ENCODE measurements at regions not wholly inside any gene's neighbourhood (a gene's known extent, or its start where the extent isn't known, plus 50 kb on each side); places are given as distances from the start of the nearest gene placed in this dataset.
"Not testable (repeated sequence)": the region's sequence is repeated elsewhere in the genome, so short reads cannot be mapped to it uniquely, and the experiment has no call there.

DNA sequence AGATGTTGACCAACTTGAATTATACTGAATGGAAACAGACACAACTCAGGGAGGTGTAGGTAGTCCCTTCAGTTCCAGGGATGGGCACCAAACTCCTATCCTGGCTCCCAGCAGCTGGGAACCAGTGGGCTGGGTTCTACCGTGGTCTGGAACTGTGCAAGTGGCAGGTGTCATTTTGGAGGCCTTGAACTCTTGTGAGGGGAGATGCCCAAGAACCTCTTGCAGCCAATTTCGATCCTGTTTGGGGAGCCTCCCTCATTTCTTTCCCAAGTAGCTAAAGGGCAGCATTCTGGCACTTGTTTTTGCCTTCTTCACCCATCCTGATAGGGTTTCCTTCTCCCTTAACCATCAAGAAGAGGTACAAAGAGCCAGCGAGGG lies 200.2 kb downstream of the ANKRD30B start:
- Histone ChIP-seq H3K36me3 (ENCODE audit: low read depth) (no peaks in the 10 kb centered on the region), H3K4me1 (ENCODE audit: low read depth) (peaks cover 9% of the 10 kb centered on the region), H3K9me3 (no peaks in the 10 kb centered on the region), H3K4me3 (no peak overlapping the region)
- DNase-seq (no peak), ATAC-seq (no peak)
- intact Hi-C loops (cut with DNase I, micrococcal nuclease) = no loop called here
- TF ChIP-seq, protein P1, sequence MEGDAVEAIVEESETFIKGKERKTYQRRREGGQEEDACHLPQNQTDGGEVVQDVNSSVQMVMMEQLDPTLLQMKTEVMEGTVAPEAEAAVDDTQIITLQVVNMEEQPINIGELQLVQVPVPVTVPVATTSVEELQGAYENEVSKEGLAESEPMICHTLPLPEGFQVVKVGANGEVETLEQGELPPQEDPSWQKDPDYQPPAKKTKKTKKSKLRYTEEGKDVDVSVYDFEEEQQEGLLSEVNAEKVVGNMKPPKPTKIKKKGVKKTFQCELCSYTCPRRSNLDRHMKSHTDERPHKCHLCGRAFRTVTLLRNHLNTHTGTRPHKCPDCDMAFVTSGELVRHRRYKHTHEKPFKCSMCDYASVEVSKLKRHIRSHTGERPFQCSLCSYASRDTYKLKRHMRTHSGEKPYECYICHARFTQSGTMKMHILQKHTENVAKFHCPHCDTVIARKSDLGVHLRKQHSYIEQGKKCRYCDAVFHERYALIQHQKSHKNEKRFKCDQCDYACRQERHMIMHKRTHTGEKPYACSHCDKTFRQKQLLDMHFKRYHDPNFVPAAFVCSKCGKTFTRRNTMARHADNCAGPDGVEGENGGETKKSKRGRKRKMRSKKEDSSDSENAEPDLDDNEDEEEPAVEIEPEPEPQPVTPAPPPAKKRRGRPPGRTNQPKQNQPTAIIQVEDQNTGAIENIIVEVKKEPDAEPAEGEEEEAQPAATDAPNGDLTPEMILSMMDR (IDR thresholded peaks at IDR 0.05) = no peak

DNA sequence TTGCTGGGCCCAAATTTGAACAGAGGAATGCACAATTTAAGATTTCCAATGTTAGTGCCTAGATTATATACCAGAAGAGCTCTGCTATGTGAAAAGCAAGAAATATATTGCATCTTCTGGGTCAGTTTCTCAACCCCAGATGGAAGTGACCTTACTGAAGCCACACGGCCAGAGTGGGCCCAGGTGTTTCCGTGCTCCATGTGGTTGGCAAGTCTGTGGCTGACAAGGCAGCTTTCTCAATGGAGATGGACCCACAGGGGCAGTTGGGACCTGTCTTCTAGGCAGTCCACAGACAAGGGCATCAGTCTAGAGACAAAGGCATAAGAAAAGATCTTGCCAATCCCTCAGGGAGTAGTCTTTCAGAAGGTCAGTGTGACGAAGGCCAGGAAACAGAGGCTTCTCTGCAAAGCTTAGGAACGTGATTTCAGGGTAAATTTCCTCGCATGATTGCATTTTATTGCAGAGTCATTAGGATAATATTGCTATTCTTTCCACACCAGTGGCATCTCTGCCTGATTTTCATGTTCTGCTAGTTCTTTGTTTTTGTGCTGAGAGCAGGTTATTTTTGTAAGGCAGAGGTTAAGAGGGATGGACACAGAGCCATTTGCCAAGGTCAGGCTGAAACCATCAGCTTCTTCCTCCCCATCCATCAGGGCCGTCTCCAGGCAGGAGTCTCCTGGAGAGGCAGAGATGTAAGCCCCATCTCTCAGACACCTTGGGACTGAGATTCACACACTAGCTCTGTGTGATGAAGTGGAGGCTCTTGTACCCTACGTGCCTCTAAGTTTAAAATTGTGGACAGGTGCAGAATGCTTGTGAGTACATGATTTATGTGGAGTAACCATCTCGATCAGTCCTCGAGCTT lies 202.1 kb downstream of the ANKRD30B start:
- DNase-seq (no peak), ATAC-seq (no peak)
- Histone ChIP-seq H3K9me3 (no peaks in the 10 kb centered on the region), H3K4me3 (no peak overlapping the region), H3K4me1 (ENCODE audit: low read depth) (peaks cover 9% of the 10 kb centered on the region), H3K36me3 (ENCODE audit: low read depth) (no peaks in the 10 kb centered on the region)
- intact Hi-C loops (cut with DNase I, micrococcal nuclease) = no loop called here
- TF ChIP-seq, protein P1 (IDR thresholded peaks at IDR 0.05) = no peak

DNA sequence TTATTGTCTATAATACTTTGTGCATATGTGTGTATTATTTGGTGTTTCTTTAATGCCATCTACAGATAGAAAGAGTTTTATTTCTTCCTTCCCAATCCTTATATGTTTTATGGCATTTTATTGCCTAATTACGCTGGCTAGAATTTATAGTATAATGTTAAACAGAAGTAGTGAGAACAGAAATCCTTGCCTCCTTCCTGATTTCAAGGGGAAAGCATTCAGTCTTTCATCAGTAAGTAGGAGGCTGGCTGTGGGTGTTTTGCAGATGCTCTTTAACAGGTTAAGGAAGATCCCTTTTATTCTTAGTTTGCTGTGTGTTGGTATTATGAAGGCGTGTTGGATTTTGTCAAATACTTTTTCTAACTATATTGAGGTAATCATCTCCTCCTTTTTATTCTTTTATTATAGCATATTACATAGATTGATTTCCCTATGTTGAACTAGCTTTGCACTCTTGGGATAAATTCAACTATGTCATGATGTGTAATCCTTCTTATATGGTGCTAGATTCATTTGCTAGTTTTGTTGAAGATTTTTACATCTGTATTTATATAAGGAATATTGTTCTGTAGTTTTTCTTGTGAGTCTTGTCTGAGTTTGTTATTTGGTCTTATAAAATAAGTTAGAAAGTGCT lies 204.6 kb downstream of the ANKRD30B start:
- intact Hi-C loops (cut with DNase I, micrococcal nuclease) = not testable (repeated sequence)

DNA sequence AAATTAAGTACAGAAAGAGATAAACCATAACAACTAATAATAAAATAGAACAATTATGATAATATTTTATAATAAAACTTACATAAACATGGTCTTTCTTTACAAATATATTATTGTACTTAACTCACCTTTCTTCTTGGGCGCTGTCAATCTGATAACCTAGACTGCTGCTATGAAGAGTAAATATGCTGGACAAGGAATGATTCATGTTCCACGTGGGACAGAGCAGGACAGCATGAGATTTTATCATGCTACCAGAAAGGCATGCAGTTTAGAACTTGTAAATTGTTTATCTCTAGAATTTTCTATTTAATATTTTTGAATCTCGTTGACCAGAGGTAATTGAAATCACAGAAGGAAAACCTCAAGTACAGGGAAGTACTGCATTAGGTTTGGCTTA lies 210.7 kb downstream of the ANKRD30B start:
- H3K4me3 ChIP-seq = no peak overlapping the region
- DNase-seq = no peak
- ATAC-seq = no peak
- TF ChIP-seq, protein P1 (IDR thresholded peaks at IDR 0.05) = no peak
- H3K4me1 ChIP-seq (ENCODE audit: low read depth) = no peaks in the 10 kb centered on the region
- no peaks in the 10 kb centered on the region for H3K36me3 ChIP-seq (ENCODE audit: low read depth)
- intact Hi-C loops (cut with DNase I, micrococcal nuclease) = no loop called here
- H3K9me3 ChIP-seq = no peaks in the 10 kb centered on the region

More for the DNA sequence above, 204.6 kb downstream of the ANKRD30B start:
- H3K36me3 ChIP-seq (ENCODE audit: low read depth); DNase-seq; H3K9me3 ChIP-seq; H3K4me1 ChIP-seq (ENCODE audit: low read depth); H3K4me3 ChIP-seq: not testable (repeated sequence)
- ATAC-seq = peak; percentile 89

DNA sequence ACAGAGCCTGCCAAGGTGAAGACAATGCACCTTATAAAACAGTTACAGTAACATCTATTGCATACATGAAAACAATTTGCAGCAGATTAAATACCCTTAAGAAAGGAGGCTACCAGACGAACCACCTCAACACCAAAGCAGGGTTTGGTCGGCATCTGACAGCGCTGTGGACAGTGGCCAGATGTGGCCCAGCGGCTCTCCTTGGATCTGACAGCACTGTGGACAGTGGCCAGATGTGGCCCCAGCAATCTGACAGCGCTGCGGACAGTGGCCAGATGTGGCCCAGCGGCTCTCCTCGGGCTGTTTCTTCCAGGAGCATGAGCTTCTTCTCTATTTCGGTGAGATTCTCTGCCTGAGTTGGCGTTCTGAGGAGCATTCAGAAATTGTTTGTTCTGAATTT lies 211.6 kb downstream of the ANKRD30B start:
- no peaks in the 10 kb centered on the region for H3K36me3 ChIP-seq (ENCODE audit: low read depth)
- H3K4me1 ChIP-seq (ENCODE audit: low read depth) = no peaks in the 10 kb centered on the region
- ATAC-seq (no peak), DNase-seq (no peak)
- intact Hi-C loops (cut with DNase I, micrococcal nuclease) = no loop called here
- H3K4me3 ChIP-seq = no peak overlapping the region
- no peaks in the 10 kb centered on the region for H3K9me3 ChIP-seq
- TF ChIP-seq, protein P1 (IDR thresholded peaks at IDR 0.05) = no peak

DNA sequence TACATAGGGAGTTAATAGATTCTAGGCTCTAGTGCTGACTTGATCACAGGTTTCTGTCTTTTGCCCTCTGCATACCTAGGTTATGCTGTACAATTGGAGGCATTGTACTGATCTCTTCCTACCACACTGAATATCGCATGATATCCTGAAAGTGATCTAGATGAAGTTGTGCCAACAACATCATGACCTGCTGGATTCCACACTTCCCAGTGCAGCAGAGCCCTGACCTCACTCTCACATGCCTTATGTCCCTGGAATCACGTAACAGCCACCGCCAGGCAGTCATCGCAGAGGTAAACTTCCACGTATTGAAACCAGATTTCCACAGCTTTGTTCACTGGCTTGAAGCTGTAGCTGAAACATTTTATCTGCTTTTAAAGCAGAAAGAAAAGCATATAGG lies 214.0 kb downstream of the ANKRD30B start:
- DNase-seq = no peak
- H3K4me3 ChIP-seq = no peak overlapping the region
- H3K4me1 ChIP-seq (ENCODE audit: low read depth) = no peaks in the 10 kb centered on the region
- H3K36me3 ChIP-seq (ENCODE audit: low read depth) = no peaks in the 10 kb centered on the region
- no peak for ATAC-seq
- TF ChIP-seq, protein P1 (IDR thresholded peaks at IDR 0.05) = no peak
- intact Hi-C loops (cut with DNase I, micrococcal nuclease) = no loop called here
- H3K9me3 ChIP-seq = no peaks in the 10 kb centered on the region

All from mucosa of descending colon (tissue), 3 donors.